Esophagus muscularis mucosa (tissue), 4 donors: ENCODE measurements at regions not wholly inside any gene's neighbourhood (a gene's known extent, or its start where the extent isn't known, plus 50 kb on each side); places are given as distances from the start of the nearest gene placed in this dataset.

ENCODE experiments used
- CTCF ChIP-seq, 3 experiments: fragments of 200-600 bp in 2 of 3; fragments of 450-650 bp in 1 of 3; sonication (generic) in 2 of 3; IDR thresholded peaks; one replicate each; pipeline ENCODE4 v1.5.1; 2017 to 2019; ENCODE audit warnings: antibody characterized with exemption in 3 of 3, mild to moderate bottlenecking in 2 of 3, moderate library complexity in 1 of 3
- EP300 ChIP-seq: sonication (generic); formaldehyde crosslinking; IDR thresholded peaks from one replicate; pipeline ENCODE4 v1.6.1; 2017; ENCODE audit warnings: antibody characterized with exemption
- POLR2A ChIP-seq: fragments of 450-650 bp; IDR thresholded peaks from one replicate; pipeline ENCODE4 v1.6.1; 2017; ENCODE audit warnings: antibody characterized with exemption, moderate library complexity, mild to moderate bottlenecking, low read depth
- POLR2AphosphoS5 ChIP-seq, 2 donors: sonication (generic); formaldehyde crosslinking; IDR thresholded peaks; one replicate each; pipeline ENCODE4 v1.6.1; 2017; ENCODE audit warnings: antibody characterized with exemption in 2 of 2

GRCh38 chr3:139151530-139151929 is 106.8 kb upstream of the PRR23C start:
- TF ChIP-seq POLR2A (no peak), POLR2AphosphoS5 (IDR thresholded peaks at IDR 0.05) (no peak), CTCF (IDR thresholded peaks at IDR 0.05) (no peak), EP300 (no peak)
